Endothelial cell of umbilical vein (primary cell): ENCODE measurements at regions not wholly inside any gene's neighbourhood (a gene's known extent, or its start where the extent isn't known, plus 50 kb on each side); places are given as distances from the start of the nearest gene placed in this dataset.

Experiments used
- BruUV-seq: library from RNA; stranded (reverse); fragments of 400-500 nt; replicated peaks from 2 replicates; lab custom pipeline; 2021; lab: Mats Ljungman, UMichigan
- CTCF ChIA-PET: fragments of 300-600, 350-600 bp; sonication (Branson Sonifier 250); formaldehyde crosslinking; loops from one replicate; lab custom pipeline; 2021; ENCODE audit warnings: antibody characterized with exemption, inconsistent platforms; lab: Charles Lee
- POLR2A ChIA-PET: fragments of 300-600, 350-600 bp; sonication (Branson Sonifier 250); formaldehyde crosslinking; loops from one replicate; lab custom pipeline; 2021; ENCODE audit warnings: antibody characterized with exemption, inconsistent platforms; lab: Charles Lee
- DNase-seq: peaks from one replicate; pipeline ENCODE4 v3.0.0-alpha.2; 2011; ENCODE audit warnings: low read depth, low spot score
- FAIRE-seq: peaks from 2 replicates; lab custom pipeline; 2011; peaks lifted over from hg19 to GRCh38; lab: Jason Lieb, UNC
- H2AFZ ChIP-seq: 2 replicates; pipeline ENCODE4 v1.6.0; 2012; ENCODE audit warnings: low read depth, low read length, control low read depth, inconsistent platforms
- H3K27ac ChIP-seq: 2 replicates; pipeline ENCODE4 v1.5.1; 2011; ENCODE audit warnings: low read depth, mild to moderate bottlenecking, control low read depth, low read length, moderate library complexity; ENCODE audit not compliant: insufficient read depth
- H3K27me3 ChIP-seq, 2 experiments: 2 replicates each; pipeline versions ENCODE4 v1.6.0 to v1.6.1; 2011; ENCODE audit warnings: low read length in 2 of 2, mixed read lengths in 1 of 2; ENCODE audit not compliant: control insufficient read depth in 2 of 2, insufficient read depth in 2 of 2
- H3K36me3 ChIP-seq, 2 experiments: 2 replicates in 1 of 2; 3 replicates in 1 of 2; pipeline ENCODE4 v1.5.1; 2011; ENCODE audit warnings: low read length in 2 of 2, mild to moderate bottlenecking in 1 of 2, moderate library complexity in 1 of 2; ENCODE audit not compliant: control insufficient read depth in 2 of 2, insufficient read depth in 2 of 2; ENCODE audit errors: extremely low read depth in 1 of 2
- H3K4me1 ChIP-seq: 3 replicates; pipeline ENCODE4 v1.5.1; 2011; ENCODE audit warnings: mild to moderate bottlenecking, low read length; ENCODE audit not compliant: control insufficient read depth, insufficient read depth; ENCODE audit errors: extremely low read depth
- H3K4me2 ChIP-seq: 2 replicates; pipeline ENCODE4 v1.6.1; 2011; ENCODE audit warnings: low read length, control low read depth, mixed read lengths; ENCODE audit not compliant: insufficient read depth
- H3K4me3 ChIP-seq, 3 experiments: fragments of 200-600 bp in 1 of 3; sonication (generic), shearing (Covaris generic) in 1 of 3; replicated peaks in 1 of 3; 2 replicates each; pipeline ENCODE4 v1.5.1; 2011 to 2016; ENCODE audit warnings: control low read depth in 3 of 3, low read length in 3 of 3, mild to moderate bottlenecking in 2 of 3, inconsistent platforms in 1 of 3, low read depth in 1 of 3, moderate library complexity in 1 of 3; ENCODE audit not compliant: insufficient read depth in 1 of 3
- H3K79me2 ChIP-seq: 2 replicates; pipeline ENCODE4 v1.6.0; 2012; ENCODE audit warnings: low read length, inconsistent platforms; ENCODE audit not compliant: control insufficient read depth, insufficient read depth
- H3K9ac ChIP-seq: replicated peaks from 2 replicates; pipeline ENCODE3; 2011; ENCODE audit warnings: low read length, control low read depth; ENCODE audit not compliant: insufficient read depth; ENCODE audit errors: extremely low read depth
- H3K9me1 ChIP-seq: replicated peaks from 3 replicates; pipeline ENCODE4 v1.6.0; 2011; ENCODE audit warnings: mild to moderate bottlenecking, low read length; ENCODE audit not compliant: control insufficient read depth, insufficient read depth; ENCODE audit errors: extremely low read depth
- H3K9me3 ChIP-seq: replicated peaks from 2 replicates; pipeline ENCODE4 v1.5.1; 2012; ENCODE audit warnings: low read length, inconsistent platforms; ENCODE audit not compliant: control insufficient read depth, insufficient read depth
- H4K20me1 ChIP-seq: replicated peaks from 2 replicates; pipeline ENCODE3; 2011; ENCODE audit warnings: mild to moderate bottlenecking, low read length; ENCODE audit not compliant: control insufficient read depth, insufficient read depth; ENCODE audit errors: extremely low read depth
- EZH2 ChIP-seq: IDR thresholded peaks from 2 replicates; pipeline ENCODE4 v1.6.1; 2012; ENCODE audit warnings: borderline replicate concordance, low read depth, mild to moderate bottlenecking, moderate library complexity, low read length, inconsistent platforms; ENCODE audit not compliant: severe bottlenecking
- FOS ChIP-seq: IDR thresholded peaks from 2 replicates; pipeline ENCODE4 v1.6.1; 2011; ENCODE audit warnings: mild to moderate bottlenecking, low read length, moderate library complexity, borderline replicate concordance; ENCODE audit not compliant: insufficient read depth
- GATA2 ChIP-seq: IDR thresholded peaks from 2 replicates; pipeline ENCODE4 v1.7.0; 2011; ENCODE audit warnings: low read depth, mild to moderate bottlenecking, moderate library complexity, mixed read lengths, low read length; ENCODE audit not compliant: insufficient read length, insufficient read depth
- JUN ChIP-seq: IDR thresholded peaks from 2 replicates; pipeline ENCODE4 v1.6.1; 2011; ENCODE audit warnings: borderline replicate concordance, low read depth; ENCODE audit not compliant: insufficient read length, insufficient read depth
- MAX ChIP-seq: IDR thresholded peaks from 2 replicates; pipeline ENCODE4 v1.6.1; 2011; ENCODE audit not compliant: insufficient read depth, insufficient read length
- MYC ChIP-seq: IDR thresholded peaks from one replicate; pipeline ENCODE4 v1.6.1; 2011; ENCODE audit warnings: mild to moderate bottlenecking, low read depth, low read length
- POLR2A ChIP-seq: IDR thresholded peaks from 2 replicates; pipeline ENCODE4 v1.6.1; 2012; ENCODE audit warnings: low read depth, mild to moderate bottlenecking, control low read depth, low read length
- POLR2AphosphoS5 ChIP-seq: IDR thresholded peaks from 2 replicates; pipeline ENCODE4 v1.6.1; 2012; ENCODE audit warnings: low read depth, mild to moderate bottlenecking, control low read depth, low read length, moderate library complexity; ENCODE audit not compliant: insufficient read depth
- dilution Hi-C: fragments of 300-500 bp; cut with MboI; formaldehyde crosslinking; loops from one replicate; pipeline ENCODE4 v1.15.0; 2019; ENCODE audit warnings: low sequenced_read_pairs; ENCODE audit not compliant: extremely low pct_ligation_motif_present
- intact Hi-C: fragments of 100-400 bp; cut with micrococcal nuclease; formaldehyde crosslinking; loops from one replicate; pipeline ENCODE4 v1.10.0; 2022
- TF ChIP-seq, protein P1 (sequence below), 2 donors: IDR thresholded peaks; 1 replicate in 1 of 2; 2 replicates in 1 of 2; pipeline ENCODE4 v1.5.1; 2011; ENCODE audit warnings: low read length in 2 of 2, mild to moderate bottlenecking in 2 of 2, moderate library complexity in 2 of 2, control low read depth in 1 of 2, inconsistent platforms in 1 of 2, low read depth in 1 of 2; ENCODE audit not compliant: insufficient read depth in 1 of 2; ENCODE audit errors: extremely low read depth in 1 of 2

DNA sequence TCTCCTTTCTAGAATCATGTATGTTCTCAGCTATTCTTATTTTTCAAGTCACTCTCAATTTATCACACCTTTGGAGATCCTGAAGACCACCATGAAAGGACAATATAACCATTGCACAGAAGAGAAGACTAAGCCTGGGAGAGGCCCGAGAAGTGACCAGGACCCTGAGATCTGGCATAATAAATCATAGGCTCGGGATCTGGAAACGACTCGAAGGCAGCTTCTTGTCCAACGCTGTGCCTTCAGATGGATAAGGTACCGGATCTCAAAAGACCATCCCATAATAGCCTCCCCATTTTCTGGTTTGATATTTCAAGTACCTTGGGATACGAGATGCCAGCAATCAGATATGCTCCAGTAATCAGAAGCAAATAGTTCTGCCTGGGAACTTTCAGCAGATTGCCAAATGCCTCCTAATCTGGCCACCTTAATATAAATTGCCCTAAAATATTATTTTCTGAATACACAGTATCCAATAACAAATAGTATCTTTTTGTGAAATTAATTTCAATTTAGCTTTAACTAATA, 179.2 kb upstream of the ZMIZ1 start:
- no peaks in the 10 kb centered on the region for H3K9me3 ChIP-seq
- dilution Hi-C loops = no loop called here

More for the DNA sequence above, 179.2 kb upstream of the ZMIZ1 start:
- Histone ChIP-seq H2AFZ (no peak overlapping the region), H3K36me3 (no peaks in the 10 kb centered on the region), H3K4me2 (no peak overlapping the region), H3K27ac (no peak overlapping the region), H3K27me3 (peaks cover 16 to 17% of the 10 kb centered on the region in 2 experiments), H3K4me1 (no peaks in the 10 kb centered on the region), H3K9ac (no peak overlapping the region), H4K20me1 (no peaks in the 10 kb centered on the region), H3K9me1 (no peaks in the 10 kb centered on the region), H3K4me3 (no peak overlapping the region), H3K79me2 (no peaks in the 10 kb centered on the region)
- TF ChIP-seq GATA2 (no peak), JUN (no peak), MYC (no peak), FOS (no peak), POLR2A (no peak), EZH2 (no peak), POLR2AphosphoS5 (no peak), MAX (no peak)
- TF ChIP-seq, protein P1, sequence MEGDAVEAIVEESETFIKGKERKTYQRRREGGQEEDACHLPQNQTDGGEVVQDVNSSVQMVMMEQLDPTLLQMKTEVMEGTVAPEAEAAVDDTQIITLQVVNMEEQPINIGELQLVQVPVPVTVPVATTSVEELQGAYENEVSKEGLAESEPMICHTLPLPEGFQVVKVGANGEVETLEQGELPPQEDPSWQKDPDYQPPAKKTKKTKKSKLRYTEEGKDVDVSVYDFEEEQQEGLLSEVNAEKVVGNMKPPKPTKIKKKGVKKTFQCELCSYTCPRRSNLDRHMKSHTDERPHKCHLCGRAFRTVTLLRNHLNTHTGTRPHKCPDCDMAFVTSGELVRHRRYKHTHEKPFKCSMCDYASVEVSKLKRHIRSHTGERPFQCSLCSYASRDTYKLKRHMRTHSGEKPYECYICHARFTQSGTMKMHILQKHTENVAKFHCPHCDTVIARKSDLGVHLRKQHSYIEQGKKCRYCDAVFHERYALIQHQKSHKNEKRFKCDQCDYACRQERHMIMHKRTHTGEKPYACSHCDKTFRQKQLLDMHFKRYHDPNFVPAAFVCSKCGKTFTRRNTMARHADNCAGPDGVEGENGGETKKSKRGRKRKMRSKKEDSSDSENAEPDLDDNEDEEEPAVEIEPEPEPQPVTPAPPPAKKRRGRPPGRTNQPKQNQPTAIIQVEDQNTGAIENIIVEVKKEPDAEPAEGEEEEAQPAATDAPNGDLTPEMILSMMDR (IDR thresholded peaks at IDR 0.05; ENCODE audit: extremely low read depth in 1 of 2, insufficient read depth in 1 of 2, low read depth in 1 of 2, low read length in 2 of 2) = no peak
- DNase-seq (no peak), FAIRE-seq (no peak)
- BruUV-seq = no TSS peak
- intact Hi-C loops = no loop called here
- ChIA-PET POLR2A (no interaction called here), CTCF (interaction anchor here (0.9 kb wide), 1 partner anchor 163 kb away, joined by 3 read pairs; no protein-coding TSS in a partner anchor)
